ENCODE measurements at regions not wholly inside any gene's neighbourhood (a gene's known extent, or its start where the extent isn't known, plus 50 kb on each side); places are given as distances from the start of the nearest gene placed in this dataset.

DNA sequence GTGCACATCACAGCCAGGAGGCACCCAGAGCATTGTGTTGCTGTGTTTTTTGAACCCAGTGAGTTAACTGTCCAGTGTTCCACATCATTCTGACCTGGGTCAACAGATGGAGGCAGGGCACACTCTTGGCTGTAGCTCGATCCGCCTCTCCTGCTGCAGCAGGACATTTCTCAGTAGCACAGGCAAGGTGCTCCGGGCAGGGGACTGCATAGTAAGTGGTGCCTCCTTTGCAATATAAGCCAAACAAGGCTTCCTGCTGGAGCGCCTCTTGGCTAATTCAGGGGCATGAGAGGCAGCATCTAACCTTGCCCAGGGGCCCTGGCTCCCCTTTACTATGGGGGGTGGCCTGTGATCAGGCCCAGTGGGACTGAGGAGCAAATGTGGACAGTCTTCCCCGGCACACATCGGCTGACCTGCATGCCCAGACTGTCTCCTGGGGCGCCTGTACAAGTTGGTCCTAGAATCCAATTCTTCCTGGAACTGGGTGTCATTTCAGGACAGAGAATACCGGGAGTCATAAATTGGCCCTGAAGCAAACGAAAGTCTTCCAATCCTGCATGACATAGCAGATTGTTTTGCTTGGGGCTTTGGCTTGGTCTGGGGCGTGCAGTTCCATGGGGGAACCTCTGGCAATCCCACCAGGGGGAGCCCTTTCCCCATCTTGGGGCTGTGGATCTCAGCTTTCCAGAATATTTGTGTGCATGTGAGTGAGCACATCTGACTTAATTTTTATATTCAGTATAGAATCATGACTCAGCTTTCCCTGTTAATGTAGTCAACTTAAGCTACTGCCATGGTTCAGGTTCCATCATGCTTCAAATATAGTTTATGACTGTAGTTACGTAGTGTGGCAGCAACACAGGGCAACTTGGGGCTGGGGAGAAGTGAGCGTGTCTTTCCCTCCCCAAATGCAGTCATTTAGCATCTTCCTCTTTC is 56.0 kb upstream of the DDR1 start:
- peak; percentile 93 to 98 (median 96) for ATAC-seq
- peak; percentile 86 for FAIRE-seq

DNA sequence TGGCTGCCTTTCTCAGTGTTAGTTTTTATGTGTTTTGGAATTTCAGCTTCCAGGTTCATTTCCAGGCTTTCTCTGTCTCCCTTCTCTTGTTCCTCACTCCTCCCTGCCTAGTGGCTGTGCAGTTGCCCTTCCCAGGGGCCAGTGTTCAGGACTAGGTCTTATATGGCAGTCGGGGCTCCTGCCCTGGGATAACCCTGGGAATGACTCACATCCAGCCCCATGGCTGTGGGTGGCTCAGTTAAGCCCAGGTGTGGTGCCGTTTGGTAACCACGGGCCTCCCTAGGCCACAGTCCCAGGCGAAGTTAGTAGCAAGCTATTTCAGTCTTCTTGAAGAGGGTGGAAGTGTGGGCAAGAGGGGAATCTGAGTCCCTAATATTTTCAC is 57.4 kb upstream of the DDR1 start:
- Histone ChIP-seq H3K4me3 (no peak overlapping the region), H3K27me3 (no peaks in the 10 kb centered on the region), H3K4me1 (peaks cover 0 to 10% (median 4%) of the 10 kb centered on the region in 3 donors), H3K9me3 (no peaks in the 10 kb centered on the region), H3K36me3 (no peaks in the 10 kb centered on the region), H3K27ac (no peak overlapping the region)
- 57% methylated on average over 4 of the region's 4 CpGs for WGBS, 2 donors
- FAIRE-seq (no peak), ATAC-seq (no peak), DNase-seq (peak in 1 of 6 donors; percentile 46)
- TF ChIP-seq, protein P1, sequence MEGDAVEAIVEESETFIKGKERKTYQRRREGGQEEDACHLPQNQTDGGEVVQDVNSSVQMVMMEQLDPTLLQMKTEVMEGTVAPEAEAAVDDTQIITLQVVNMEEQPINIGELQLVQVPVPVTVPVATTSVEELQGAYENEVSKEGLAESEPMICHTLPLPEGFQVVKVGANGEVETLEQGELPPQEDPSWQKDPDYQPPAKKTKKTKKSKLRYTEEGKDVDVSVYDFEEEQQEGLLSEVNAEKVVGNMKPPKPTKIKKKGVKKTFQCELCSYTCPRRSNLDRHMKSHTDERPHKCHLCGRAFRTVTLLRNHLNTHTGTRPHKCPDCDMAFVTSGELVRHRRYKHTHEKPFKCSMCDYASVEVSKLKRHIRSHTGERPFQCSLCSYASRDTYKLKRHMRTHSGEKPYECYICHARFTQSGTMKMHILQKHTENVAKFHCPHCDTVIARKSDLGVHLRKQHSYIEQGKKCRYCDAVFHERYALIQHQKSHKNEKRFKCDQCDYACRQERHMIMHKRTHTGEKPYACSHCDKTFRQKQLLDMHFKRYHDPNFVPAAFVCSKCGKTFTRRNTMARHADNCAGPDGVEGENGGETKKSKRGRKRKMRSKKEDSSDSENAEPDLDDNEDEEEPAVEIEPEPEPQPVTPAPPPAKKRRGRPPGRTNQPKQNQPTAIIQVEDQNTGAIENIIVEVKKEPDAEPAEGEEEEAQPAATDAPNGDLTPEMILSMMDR (IDR thresholded peaks at IDR 0.05): no peak
- intact Hi-C loops (cut with DNase I): loop anchor here in 1 of 3 donors (10.0 kb wide), 1 partner anchor 258 kb away; no protein-coding TSS in a partner anchor

More for the DNA sequence above, 56.0 kb upstream of the DDR1 start:
- no peaks in the 10 kb centered on the region for H3K36me3 ChIP-seq
- intact Hi-C loops (cut with DNase I): loop anchor here in 1 of 3 donors (10.0 kb wide), 1 partner anchor 257 kb away; no protein-coding TSS in a partner anchor
- DNase-seq: peak; percentile 81 to 92 (median 86)
- TF ChIP-seq, protein P1 (IDR thresholded peaks at IDR 0.05): peak; percentile 87 to 93 (median 89)
- no peak overlapping the region for H3K4me3 ChIP-seq
- H3K4me1 ChIP-seq: peaks cover 0 to 6% (median 0%) of the 10 kb centered on the region in 3 donors
- H3K27me3 ChIP-seq: no peaks in the 10 kb centered on the region
- H3K27ac ChIP-seq: peak overlapping the region in 2 of 4 donors; percentile 29 to 72
- WGBS, 2 donors: 40 to 47% methylated on average over 12 of the region's 12 CpGs
- no peaks in the 10 kb centered on the region for H3K9me3 ChIP-seq

DNA sequence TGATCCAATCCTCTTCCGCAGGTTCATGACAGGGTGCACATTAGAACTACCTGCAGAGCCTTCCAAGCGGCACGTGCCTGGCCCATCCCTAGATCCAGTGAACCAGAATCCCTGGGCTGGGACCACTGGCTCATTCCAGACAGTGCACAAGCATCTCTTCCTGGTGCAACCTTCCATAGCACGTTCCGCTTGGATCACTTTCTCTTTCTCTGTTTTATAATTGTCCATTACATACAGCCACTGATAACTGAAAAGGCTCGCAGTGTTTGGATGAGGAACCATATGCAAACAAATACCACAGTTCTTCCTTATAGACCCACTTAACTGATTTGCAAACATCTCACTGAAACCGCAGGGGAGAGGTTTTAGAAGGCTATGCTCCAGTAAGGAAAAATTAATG is 59.6 kb upstream of the DDR1 start:
- Histone ChIP-seq H3K27ac (no peak overlapping the region), H3K4me1 (peaks cover 0 to 10% (median 8%) of the 10 kb centered on the region in 3 donors), H3K36me3 (no peaks in the 10 kb centered on the region), H3K4me3 (no peak overlapping the region), H3K9me3 (no peaks in the 10 kb centered on the region), H3K27me3 (no peaks in the 10 kb centered on the region)
- TF ChIP-seq, protein P1 (IDR thresholded peaks at IDR 0.05): no peak
- WGBS, 2 donors: 79 to 83% methylated on average over 7 of the region's 7 CpGs
- FAIRE-seq (no peak), ATAC-seq (no peak), DNase-seq (no peak)
- intact Hi-C loops (cut with DNase I): loop anchor here in 2 of 3 donors (5.0 to 10.0 kb wide), 2 partner anchors 260 to 263 kb away; no protein-coding TSS in a partner anchor

DNA sequence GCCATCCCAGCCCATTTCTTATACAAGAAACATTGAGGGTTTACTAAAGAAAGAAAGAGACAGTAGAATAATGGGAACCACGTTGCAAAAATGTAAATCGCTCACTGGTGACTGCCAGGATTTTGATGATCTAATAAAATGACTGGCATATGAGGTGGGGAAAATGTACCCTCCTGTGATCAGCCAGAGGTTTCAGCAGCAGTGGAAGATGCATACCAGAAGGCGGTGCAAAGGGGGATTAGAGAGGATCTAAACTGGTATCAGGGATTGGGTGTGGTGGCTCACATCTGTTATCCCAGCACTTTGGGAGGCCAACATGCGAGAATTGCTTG is 60.8 kb upstream of the DDR1 start:
- H3K4me3 ChIP-seq: no peak overlapping the region

More for the DNA sequence above, 60.8 kb upstream of the DDR1 start:
- Histone ChIP-seq H3K27ac (no peak overlapping the region), H3K27me3 (no peaks in the 10 kb centered on the region), H3K36me3 (no peaks in the 10 kb centered on the region), H3K9me3 (no peaks in the 10 kb centered on the region), H3K4me1 (peaks cover 0 to 10% (median 8%) of the 10 kb centered on the region in 3 donors)
- TF ChIP-seq, protein P1 (IDR thresholded peaks at IDR 0.05): no peak
- ATAC-seq: no peak
- FAIRE-seq: no peak
- intact Hi-C loops (cut with DNase I): loop anchor here in 2 of 3 donors (5.0 to 10.0 kb wide), 2 partner anchors 261 to 264 kb away; no protein-coding TSS in a partner anchor
- 75 to 79% methylated on average over 4 of the region's 4 CpGs for WGBS, 2 donors
- DNase-seq: no peak
